ENCODE measurements at regions not wholly inside any gene's neighbourhood (a gene's known extent, or its start where the extent isn't known, plus 50 kb on each side); places are given as distances from the start of the nearest gene placed in this dataset.

DNA sequence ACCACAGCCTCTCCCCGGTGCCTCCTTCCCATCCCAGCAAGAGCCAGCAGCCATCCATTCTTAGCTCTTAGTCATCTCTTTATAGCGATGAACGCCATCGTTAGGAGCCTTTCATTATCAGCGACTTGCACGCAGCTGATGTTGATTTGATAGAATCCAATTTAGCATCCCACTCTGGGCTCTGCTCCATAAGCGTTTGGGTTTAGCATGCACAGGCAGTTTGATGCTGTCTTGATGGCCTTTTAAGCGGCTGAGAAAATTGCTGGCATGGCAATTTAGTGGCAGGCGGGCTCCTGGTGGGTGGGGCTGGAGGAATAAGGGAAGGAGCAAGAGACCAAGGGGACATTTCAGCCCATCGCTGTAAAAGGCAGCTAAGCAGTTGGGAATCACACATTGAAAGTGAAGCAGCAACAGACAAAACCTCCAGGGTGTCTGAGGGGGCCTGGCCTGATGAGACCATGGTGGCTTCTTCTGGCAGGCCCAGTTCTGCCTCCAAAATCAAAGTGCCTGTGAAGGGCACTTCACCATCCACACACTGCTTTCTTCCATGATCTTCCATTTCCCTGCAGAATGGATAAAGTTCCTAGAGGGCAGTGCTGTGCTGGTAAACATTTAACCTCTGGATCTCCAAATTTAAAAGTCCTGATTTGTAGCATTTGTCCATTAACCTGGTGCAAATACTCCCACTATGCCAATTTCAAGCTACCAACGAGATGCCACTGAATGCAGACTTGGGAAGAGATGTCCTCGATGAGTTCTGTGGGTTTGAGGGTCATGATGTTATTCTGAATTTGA lies 107.8 kb upstream of the PLXNA4 start:
- TF ChIP-seq, protein P1, sequence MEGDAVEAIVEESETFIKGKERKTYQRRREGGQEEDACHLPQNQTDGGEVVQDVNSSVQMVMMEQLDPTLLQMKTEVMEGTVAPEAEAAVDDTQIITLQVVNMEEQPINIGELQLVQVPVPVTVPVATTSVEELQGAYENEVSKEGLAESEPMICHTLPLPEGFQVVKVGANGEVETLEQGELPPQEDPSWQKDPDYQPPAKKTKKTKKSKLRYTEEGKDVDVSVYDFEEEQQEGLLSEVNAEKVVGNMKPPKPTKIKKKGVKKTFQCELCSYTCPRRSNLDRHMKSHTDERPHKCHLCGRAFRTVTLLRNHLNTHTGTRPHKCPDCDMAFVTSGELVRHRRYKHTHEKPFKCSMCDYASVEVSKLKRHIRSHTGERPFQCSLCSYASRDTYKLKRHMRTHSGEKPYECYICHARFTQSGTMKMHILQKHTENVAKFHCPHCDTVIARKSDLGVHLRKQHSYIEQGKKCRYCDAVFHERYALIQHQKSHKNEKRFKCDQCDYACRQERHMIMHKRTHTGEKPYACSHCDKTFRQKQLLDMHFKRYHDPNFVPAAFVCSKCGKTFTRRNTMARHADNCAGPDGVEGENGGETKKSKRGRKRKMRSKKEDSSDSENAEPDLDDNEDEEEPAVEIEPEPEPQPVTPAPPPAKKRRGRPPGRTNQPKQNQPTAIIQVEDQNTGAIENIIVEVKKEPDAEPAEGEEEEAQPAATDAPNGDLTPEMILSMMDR (conservative IDR thresholded peaks at IDR 0.05): no peak
- TF ChIP-seq EZH2 (IDR thresholded peaks at IDR 0.05; ENCODE audit: low read depth): no peak

Measured in PC-9 (cell line).